Amniotic epithelial cell (primary cell): ENCODE measurements at regions not wholly inside any gene's neighbourhood (a gene's known extent, or its start where the extent isn't known, plus 50 kb on each side); places are given as distances from the start of the nearest gene placed in this dataset.
"Not testable (repeated sequence)": the region's sequence is repeated elsewhere in the genome, so short reads cannot be mapped to it uniquely, and the experiment has no call there.

Experiments
- DNase-seq: peaks from one replicate; pipeline ENCODE4 v3.0.0-alpha.2; 2010; ENCODE audit warnings: low read depth

- not testable (repeated sequence) for DNase-seq
Observed at GRCh38 chr9:64130325-64130724, 1154.7 kb downstream of the FOXD4L5 start.

GRCh38 chr9:64128572-64128971 is 1156.4 kb downstream of the FOXD4L5 start:
- DNase-seq: no peak

- not testable (repeated sequence) for DNase-seq
Observed at GRCh38 chr9:64121602-64122001, 1163.4 kb downstream of the FOXD4L5 start.

GRCh38 chr9:64117329-64117728 is 1167.7 kb downstream of the FOXD4L5 start:
- DNase-seq: not testable (repeated sequence)

- not testable (repeated sequence) for DNase-seq
Observed at GRCh38 chr9:64107867-64108266, 1177.1 kb downstream of the FOXD4L5 start.

GRCh38 chr9:64107211-64107610 is 1177.8 kb downstream of the FOXD4L5 start:
- DNase-seq: not testable (repeated sequence)

GRCh38 chr9:64105193-64105592 is 1179.8 kb downstream of the FOXD4L5 start:
- DNase-seq: not testable (repeated sequence)

GRCh38 chr9:64101504-64101903 is 1183.5 kb downstream of the FOXD4L5 start:
- DNase-seq: not testable (repeated sequence)

- not testable (repeated sequence) for DNase-seq
Observed at GRCh38 chr9:64100571-64101155, 1184.3 kb downstream of the FOXD4L5 start.

- not testable (repeated sequence) for DNase-seq
Observed at GRCh38 chr9:64085998-64086397, 1199.0 kb downstream of the FOXD4L5 start.

- DNase-seq: not testable (repeated sequence)
Observed at GRCh38 chr9:64071358-64072253, 1213.4 kb downstream of the FOXD4L5 start.

GRCh38 chr9:64070611-64071357 is 1214.2 kb downstream of the FOXD4L5 start:
- DNase-seq: not testable (repeated sequence)

GRCh38 chr9:64070083-64070482 is 1214.9 kb downstream of the FOXD4L5 start:
- DNase-seq: not testable (repeated sequence)

GRCh38 chr9:64066736-64067368 is 1218.2 kb downstream of the FOXD4L5 start:
- DNase-seq: no peak

GRCh38 chr9:64061013-64061627 is 1223.9 kb downstream of the FOXD4L5 start:
- DNase-seq: no peak

GRCh38 chr9:64058070-64058469 is 1226.9 kb downstream of the FOXD4L5 start:
- DNase-seq: not testable (repeated sequence)

- DNase-seq: no peak
Observed at GRCh38 chr9:64057553-64057952, 1227.5 kb downstream of the FOXD4L5 start.

- not testable (repeated sequence) for DNase-seq
Observed at GRCh38 chr9:64028925-64029324, 1256.1 kb downstream of the FOXD4L5 start.

GRCh38 chr9:64020696-64021491 is 1264.1 kb downstream of the FOXD4L5 start:
- DNase-seq: not testable (repeated sequence)

- not testable (repeated sequence) for DNase-seq
Observed at GRCh38 chr9:64017666-64018065, 1267.3 kb downstream of the FOXD4L5 start.
